IPS-NIHi7 (cell line): ENCODE measurements at regions not wholly inside any gene's neighbourhood (a gene's known extent, or its start where the extent isn't known, plus 50 kb on each side); places are given as distances from the start of the nearest gene placed in this dataset.

Experiments used
- DNase-seq: peaks from one replicate; pipeline ENCODE4 v3.0.0; 2012; ENCODE audit warnings: mixed read lengths; ENCODE audit errors: extremely low spot score

GRCh38 chr13:107339209-107339608 lies 771.3 kb upstream of the ARGLU1 start:
- peak; percentile 12 for DNase-seq

- no peak for DNase-seq
Measured at GRCh38 chr13:107332188-107332587, 764.3 kb upstream of the ARGLU1 start.

- no peak for DNase-seq
Measured at GRCh38 chr13:107331359-107331758, 763.4 kb upstream of the ARGLU1 start.

GRCh38 chr13:107330484-107330883 lies 762.5 kb upstream of the ARGLU1 start:
- no peak for DNase-seq

GRCh38 chr13:107329991-107330390 lies 762.1 kb upstream of the ARGLU1 start:
- DNase-seq: no peak

- DNase-seq: no peak
Measured at GRCh38 chr13:107324416-107325204, 756.7 kb upstream of the ARGLU1 start.

GRCh38 chr13:107322228-107322627 lies 754.3 kb upstream of the ARGLU1 start:
- DNase-seq: no peak

- DNase-seq: no peak
Measured at GRCh38 chr13:107305178-107305577, 737.2 kb upstream of the ARGLU1 start.

- DNase-seq: peak; percentile 30
Measured at GRCh38 chr13:107301724-107302374, 733.9 kb upstream of the ARGLU1 start.

- no peak for DNase-seq
Measured at GRCh38 chr13:107299717-107300116, 731.8 kb upstream of the ARGLU1 start.

GRCh38 chr13:107296804-107297203 lies 728.9 kb upstream of the ARGLU1 start:
- DNase-seq: no peak

GRCh38 chr13:107295416-107296140 lies 727.6 kb upstream of the ARGLU1 start:
- DNase-seq: no peak

GRCh38 chr13:107293924-107294323 lies 726.0 kb upstream of the ARGLU1 start:
- DNase-seq: no peak

- no peak for DNase-seq
Measured at GRCh38 chr13:107291875-107292274, 723.9 kb upstream of the ARGLU1 start.

- DNase-seq: no peak
Measured at GRCh38 chr13:107289540-107289939, 721.6 kb upstream of the ARGLU1 start.

- DNase-seq: no peak
Measured at GRCh38 chr13:107284173-107284572, 716.2 kb upstream of the ARGLU1 start.

GRCh38 chr13:107277911-107278310 lies 710.0 kb upstream of the ARGLU1 start:
- no peak for DNase-seq

GRCh38 chr13:107276936-107277335 lies 709.0 kb upstream of the ARGLU1 start:
- no peak for DNase-seq

GRCh38 chr13:107275945-107276614 lies 708.1 kb upstream of the ARGLU1 start:
- no peak for DNase-seq

- DNase-seq: no peak
Measured at GRCh38 chr13:107275312-107275711, 707.4 kb upstream of the ARGLU1 start.

GRCh38 chr13:107271227-107271626 lies 703.3 kb upstream of the ARGLU1 start:
- DNase-seq: peak; percentile 72

GRCh38 chr13:107266657-107267056 lies 698.7 kb upstream of the ARGLU1 start:
- DNase-seq: no peak
